Fibroblast of lung (primary cell): ENCODE measurements at regions not wholly inside any gene's neighbourhood (a gene's known extent, or its start where the extent isn't known, plus 50 kb on each side); places are given as distances from the start of the nearest gene placed in this dataset.

Experiments
- CTCF ChIP-seq, 2 donors: IDR thresholded peaks in 1 of 2; conservative IDR thresholded peaks in 1 of 2; 1 replicate in 1 of 2; 2 replicates in 1 of 2; pipeline ENCODE4 v1.5.1; 2011 to 2012; ENCODE audit warnings: low read length in 2 of 2, control low read depth in 1 of 2, inconsistent platforms in 1 of 2, low read depth in 1 of 2, mild to moderate bottlenecking in 1 of 2
- EZH2 ChIP-seq: IDR thresholded peaks from 2 replicates; pipeline ENCODE4 v1.5.1; 2012; ENCODE audit warnings: low read length, control low read depth, mild to moderate bottlenecking; ENCODE audit errors: missing control alignments

DNA sequence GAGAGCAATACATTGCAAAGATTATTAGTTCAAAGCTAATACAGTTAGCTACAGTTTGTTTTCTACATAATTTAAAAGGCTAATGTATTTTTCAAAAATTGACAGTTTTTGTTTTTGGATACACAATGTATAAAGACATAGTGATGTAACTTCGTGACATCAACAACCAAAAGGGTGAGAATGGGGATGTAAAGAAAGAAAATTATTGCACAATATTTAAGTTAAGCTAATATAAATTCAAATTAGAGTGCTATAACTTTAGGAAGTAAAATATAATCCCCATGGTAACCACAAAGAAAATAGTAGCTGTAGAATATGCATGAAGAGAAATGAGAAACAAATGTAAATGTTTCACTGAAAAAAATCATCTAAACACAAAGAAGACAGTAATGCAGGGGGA, 334.4 kb upstream of the DEPDC1 start:
- TF ChIP-seq CTCF (conservative IDR thresholded peaks at IDR 0.05 in 1 of 2, IDR thresholded peaks at IDR 0.05 in 1 of 2; ENCODE audit: low read depth in 1 of 2, low read length in 2 of 2): no peak
- TF ChIP-seq EZH2: no peak
